CD4-positive, alpha-beta T cell treated with Interleukin-15 for 4 hours (primary cell): ENCODE measurements at regions not wholly inside any gene's neighbourhood (a gene's known extent, or its start where the extent isn't known, plus 50 kb on each side); places are given as distances from the start of the nearest gene placed in this dataset.

ENCODE experiments used
- DNase-seq: peaks from one replicate; pipeline ENCODE4 v3.0.0-alpha.2; 2020; ENCODE audit warnings: low spot score

DNA sequence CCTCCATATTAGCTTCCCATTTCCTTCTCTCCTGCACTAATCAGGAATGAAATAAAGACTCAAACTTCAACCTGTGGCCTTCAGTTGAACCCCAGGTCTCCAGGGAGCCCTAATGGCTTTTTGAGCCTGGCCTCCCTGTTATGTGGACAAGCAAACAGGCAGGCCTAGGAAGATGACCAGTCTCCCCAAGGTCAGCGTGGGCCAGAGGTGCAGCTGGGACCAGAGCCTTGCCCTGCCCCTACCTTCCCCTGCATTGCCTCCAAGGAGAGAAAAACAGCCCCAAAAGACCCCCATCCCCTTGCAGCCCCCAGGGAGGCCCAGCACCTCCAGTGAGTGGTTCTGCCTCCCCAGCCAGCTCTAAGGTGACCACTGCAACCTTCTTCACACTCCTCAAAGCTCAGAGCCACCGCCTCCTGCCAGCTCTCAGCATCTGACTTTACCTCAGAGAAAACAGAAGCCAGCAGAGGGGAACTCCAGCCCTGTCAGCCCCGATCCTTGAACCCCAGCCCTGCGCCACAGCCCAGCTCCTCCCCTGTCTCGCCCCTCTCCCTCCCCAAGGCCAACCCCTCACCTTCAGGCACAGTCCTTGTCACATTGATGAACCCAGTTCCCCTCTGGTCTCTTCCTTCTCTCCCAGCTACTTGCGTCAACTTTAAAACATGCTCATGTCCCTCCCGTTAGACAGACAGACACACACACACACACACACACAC lies 59.5 kb upstream of the ID2 start:
- no peak for DNase-seq

DNA sequence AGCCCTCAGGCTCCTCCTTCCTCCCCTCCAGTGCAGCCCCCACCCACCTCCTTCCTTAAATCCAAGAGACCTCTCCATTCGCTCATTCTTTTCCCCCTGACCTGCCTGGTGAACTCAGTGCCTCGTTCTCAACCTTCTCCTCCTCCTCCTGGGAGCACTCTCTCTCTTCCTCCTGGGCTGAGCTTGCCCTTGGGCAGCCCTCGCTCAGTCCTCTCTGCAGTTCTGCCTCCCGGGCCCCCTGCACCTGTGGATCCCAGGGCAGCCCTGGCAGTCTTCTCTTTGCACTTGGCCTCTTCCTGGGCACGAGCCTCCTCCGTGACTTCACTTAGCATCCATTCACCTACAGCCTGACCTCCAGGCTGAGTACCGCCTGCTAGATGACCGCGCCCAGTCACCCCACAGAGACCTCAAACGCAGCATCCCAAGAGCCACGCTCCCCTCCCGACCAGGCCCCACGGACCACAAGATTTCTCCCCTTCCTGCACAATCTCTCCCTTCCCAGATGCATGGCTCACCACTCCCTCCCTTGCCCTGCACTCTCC lies 58.9 kb upstream of the ID2 start:
- DNase-seq = no peak

DNA sequence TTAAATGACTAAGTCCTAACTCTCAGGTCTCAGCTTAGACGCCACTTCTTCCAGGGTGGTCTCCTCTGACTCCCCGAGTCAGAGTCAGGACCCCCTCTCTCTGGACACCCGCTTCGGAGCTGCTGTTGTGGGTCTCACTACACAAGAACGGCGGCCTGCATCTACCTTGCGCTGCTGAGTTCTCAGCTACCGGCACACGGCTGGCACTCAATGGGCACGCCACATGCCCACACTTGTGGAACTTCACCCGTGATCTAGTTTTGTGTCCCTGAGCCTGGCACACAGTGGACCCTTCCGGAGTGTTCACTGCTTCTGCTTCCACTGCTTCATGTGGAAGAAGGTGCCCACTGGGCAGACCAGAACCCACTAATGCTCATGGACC lies 58.3 kb upstream of the ID2 start:
- no peak for DNase-seq

DNA sequence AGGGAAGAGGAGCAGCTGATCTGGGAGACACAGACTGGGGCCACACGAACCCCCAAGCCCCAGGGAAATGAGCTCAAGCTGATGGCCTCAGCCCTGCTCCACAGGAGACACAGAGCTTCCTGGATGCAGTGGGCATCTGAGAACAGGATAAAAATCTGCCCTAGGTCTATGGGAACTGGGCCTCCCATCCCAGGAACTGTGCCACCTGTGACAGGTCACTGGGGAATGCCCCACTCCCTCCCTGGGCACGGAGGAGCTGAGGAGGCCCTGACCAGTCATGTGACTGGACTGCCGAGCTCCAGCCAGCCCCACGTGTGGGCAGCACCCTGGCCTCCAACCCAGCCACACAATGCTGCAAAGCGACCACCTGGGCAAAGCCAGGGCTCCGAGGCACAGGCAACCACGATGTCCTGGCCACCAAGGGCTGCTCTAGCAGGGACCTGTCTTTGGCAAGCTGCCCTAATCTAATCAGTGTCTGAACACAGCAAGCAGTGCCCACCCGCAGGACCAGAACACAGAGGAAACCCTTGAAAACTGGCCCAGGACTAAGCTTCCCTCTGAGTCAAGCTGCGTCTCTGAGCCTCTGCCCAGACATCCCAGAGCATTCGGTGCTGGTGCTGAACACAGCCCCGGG lies 57.8 kb upstream of the ID2 start:
- DNase-seq = no peak

DNA sequence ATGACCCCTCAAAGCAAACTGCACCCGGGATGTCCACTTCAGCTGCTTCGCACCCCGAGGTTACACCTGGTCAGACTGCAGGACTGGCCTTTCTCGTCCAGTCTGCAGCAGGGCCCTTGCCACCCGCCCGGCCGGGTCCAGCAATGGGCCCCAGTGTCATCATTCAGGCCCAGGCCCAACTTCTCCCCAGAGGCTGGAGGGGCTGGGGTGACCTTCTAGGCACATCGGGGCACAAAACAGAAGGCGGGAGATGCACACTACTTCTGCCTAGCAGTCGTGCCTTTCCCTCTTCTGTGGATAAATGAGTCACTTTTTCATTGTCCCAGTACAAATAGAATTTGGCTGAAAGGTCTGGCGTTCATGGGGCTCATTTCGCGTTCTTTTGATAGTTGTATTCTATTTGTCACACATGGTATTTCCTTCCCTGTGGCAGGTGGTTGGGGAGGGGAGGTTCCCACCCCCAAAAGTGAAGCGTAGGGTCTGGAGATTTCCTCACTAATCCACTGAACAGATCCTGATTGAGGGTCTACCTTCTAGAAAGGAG lies 56.9 kb upstream of the ID2 start:
- DNase-seq = no peak

DNA sequence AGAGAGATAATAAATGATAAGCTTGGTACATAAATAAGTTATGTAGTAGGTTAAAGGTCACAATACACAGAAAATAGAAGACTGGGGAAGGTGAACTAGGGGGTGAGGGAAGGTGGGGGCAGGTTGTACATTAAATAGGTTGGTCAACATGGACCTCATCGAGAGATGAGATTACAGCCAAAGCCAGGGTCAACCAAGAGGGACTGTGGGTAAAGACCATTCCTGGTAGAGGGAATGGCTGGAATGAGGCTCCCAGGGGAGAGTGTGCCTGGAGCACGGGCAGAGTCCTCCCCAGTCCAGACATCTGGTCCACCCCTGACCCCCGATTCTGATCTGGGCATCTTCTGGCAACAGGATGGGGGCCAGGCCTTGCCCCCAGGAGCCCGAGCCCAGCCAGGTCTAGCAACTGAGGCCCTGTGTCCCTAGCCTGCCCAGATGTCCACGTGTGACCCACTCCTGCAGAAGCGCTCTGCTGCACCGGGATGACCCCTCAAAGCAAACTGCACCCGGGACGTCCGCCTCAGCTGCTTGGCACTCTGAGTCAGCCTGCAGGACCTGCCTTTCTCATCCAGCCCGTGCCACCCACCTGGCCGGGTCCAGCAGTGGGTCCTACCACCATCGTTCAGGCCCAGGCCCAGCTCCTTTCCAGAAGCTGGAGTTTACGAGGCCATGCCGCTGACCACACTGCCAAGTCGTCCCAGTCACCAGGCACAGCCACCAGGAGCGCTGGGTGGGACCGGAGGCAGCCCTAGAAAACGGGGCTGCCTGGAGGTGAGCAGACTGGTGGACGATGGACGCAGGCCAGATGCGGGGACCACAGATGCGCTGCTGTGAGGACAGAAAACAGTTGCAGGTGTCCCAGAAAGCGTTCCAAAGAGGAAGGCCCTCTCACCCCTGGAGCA lies 56.2 kb upstream of the ID2 start:
- DNase-seq = no peak

DNA sequence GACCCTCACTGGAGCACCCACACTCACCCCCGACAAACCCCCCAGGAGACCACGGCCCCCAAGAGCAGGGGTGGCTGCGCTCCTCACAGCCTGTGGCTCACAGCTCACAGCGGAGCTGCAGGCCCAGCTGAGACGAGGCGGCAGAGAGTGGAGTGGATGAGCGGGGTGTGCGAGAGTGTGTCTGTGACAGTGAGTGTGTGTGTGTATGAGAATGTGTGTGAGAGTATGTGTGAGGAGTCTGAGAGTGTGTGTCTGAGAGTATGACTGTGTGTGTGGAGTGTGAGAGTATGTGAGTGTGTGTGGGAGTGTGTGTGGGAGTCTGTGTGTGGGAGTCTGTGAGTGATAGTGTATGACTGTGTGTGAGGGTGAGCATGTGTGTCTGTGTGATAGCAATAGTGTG lies 55.3 kb upstream of the ID2 start:
- DNase-seq = no peak

DNA sequence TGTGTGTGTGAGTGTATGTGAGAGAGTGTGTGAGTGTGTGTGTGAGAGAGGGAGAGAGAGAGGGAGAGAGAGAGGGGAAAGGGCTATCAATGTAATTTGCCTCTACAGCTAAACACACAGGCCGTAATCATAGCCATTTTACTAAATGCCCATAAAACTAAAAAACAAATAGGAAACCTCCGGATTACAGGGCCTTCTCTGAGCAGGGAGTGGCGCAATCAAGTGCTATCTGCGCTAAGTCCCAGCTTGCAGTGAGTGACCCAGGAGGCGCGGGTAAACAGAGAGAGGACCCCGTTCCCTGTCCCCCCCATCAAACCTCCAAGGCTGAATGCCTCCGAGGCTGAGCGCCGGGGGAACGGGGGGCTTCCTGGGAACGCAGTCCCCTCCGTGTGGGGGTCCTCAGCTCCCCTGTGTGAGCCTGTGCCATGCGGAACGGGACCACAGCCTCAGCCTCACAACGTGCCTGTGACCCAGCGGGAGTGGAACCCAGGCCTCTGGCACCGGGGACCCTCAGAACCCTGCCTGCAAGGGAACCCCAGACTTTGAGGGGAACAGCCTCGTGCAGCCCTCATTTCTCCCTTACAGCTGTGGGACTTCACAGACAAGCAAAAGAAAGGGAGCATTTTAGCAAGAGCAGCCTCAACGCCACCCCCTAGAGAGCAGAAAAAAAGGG lies 54.7 kb upstream of the ID2 start:
- DNase-seq = no peak

DNA sequence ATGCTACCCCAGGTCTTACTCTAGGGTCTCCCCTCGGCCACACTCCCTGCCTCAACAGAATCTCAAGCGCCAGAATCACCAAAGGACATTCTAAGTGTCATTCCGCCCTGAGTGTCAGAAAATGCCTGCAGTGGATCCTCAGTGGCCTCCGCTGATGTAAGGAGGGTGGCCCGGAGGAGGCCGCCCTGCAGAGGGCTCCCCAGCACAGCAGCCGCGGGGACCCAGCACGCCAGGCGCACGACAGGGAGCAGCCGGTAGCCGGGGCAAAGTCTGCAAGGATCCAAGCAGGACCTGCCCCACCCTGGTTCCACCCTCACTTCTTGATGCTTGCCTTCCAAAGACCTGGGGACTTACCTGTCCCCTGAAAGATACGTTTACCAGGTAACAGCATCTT lies 54.2 kb upstream of the ID2 start:
- DNase-seq = no peak

DNA sequence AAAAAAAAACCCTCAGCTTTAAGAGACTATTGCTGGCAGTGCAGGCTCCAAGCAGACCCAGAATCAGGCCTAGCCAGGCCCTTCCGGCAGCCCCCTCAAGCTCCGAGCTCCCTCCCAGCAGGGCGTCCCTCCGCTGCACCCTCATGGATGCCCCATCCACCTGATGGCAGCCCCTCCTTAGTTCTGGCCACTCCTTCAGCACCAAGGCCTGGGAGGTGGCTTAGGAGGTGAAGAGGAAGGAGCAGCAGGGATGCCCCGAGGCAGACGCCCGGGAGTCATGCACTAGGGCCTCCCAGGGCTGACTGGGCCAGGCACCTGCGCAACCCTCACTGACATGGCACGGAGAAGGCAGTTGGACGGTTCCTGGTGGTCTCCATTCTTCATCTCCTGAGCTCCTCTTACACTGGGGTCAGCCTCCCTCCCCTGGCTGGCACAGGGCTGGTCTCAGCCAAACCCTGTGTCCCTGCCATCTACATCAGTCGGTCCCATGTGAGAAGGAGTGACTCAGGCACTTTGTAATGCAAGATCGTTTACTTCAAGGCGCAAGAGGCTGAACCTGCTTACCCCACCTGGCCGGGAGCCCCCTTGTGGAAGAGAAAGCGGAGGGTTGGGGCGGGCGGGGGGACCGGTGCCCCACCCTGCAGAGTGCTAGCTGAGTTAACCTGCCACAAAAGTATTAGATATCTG lies 53.5 kb upstream of the ID2 start:
- no peak for DNase-seq

DNA sequence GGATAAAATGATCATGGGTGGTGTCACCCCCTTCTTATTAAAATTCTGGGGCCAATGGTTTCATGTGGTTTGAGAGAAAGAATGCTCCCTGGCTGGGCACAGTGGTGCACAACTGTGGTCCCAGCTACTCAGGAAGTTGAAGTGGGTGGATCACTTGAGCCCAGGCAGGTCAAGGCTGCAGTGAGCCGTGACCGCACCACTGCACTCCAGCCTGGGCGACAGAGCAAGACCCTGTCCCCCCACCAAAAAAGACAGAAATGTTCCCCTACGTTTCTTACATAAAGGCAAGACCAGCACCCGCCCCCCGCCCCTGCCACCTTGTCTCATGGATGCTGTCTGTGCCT lies 53.0 kb upstream of the ID2 start:
- DNase-seq = no peak

DNA sequence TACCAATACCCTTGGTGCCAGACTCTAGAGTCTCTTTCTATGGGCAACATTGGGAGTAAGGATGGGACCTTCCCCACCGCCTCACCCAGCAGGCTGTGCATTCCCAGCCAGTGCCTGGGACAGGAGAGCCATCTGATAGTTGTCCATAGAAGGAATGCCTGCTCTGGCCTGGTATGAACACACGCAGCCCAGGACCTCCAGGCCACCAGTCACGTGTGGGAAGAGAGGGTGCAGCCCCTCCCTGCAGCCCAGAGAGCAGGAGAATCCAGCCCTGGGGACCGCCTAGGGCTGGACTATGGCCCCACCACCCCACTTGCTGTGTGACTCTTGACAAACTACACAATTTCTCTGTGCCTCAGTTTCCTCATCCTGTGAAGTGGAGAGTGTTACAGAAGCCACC lies 52.5 kb upstream of the ID2 start:
- DNase-seq = no peak

DNA sequence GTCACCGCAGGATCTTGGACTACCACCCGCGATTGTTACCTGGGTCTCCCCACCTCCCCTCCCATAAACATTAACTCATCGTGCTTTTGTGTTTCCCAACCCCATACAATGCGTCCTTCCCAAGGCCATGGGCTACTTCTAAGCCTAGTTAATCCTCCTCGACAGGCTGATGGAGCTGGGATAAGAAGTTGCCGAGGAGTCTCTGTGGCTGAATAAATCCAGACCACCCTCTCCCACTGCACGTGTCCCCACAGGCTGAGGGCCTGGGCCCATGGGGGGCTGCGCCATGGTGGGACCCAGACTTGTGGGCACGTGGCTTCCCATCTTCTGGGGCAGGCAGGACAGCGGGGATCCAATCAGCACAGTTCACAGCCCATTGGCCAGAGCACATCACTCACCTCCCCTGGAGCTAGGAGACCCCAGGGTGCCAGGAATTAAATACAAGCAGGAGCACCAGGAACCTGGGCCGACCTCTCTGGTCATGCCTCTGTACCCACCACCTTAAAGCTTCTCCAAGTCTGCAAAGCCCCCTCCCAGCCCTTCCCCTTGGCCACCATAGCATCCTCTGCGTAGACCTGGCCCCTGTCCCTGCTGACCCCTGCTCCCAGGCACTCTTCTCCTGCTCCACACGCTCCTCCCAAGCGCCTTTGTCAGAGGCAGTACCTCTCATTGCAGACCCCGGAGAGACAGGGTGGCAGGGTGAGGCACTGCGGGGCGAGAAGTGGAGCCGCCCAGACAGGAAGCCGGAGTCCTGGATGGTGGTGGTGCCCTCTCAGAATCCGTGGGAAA lies 51.0 kb upstream of the ID2 start:
- DNase-seq = no peak

DNA sequence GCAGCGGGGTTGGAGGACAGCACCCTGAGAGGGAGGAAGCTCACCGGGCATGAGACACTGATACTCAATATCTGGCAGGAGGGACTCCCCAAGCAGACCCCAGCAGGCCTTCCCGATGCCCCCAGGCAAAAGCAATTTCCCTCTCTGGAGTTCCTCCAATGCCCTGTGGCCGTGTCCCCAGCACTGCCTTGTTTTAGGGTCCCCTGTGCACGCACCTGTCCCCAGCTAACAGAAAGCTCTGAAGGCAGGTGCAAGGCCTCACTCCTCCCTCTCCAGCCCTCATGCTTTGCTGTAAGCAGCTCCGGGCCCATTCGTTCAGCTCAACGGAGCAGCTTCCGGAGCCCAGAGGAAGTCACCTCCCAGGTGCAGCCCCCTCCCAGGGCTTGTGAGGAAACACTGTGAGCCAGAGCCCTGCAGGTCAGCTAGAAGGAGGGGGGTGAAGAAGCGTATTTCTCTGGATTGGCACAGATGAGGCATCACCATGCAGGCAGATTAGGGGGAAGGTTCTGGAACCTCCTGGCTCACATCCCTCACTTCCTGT lies 50.3 kb upstream of the ID2 start:
- no peak for DNase-seq
